MM.1S (cell line): ENCODE measurements at regions not wholly inside any gene's neighbourhood (a gene's known extent, or its start where the extent isn't known, plus 50 kb on each side); places are given as distances from the start of the nearest gene placed in this dataset.

Experiments
- DNase-seq: peaks from one replicate; pipeline ENCODE4 v3.0.0-alpha.2; 2015
- H2AFZ ChIP-seq: fragments of 300-600 bp; sonication (generic); 2 replicates; pipeline ENCODE4 v1.6.0; 2016; ENCODE audit warnings: antibody characterized with exemption, low read length
- H3F3A ChIP-seq: fragments of 300-600 bp; sonication (generic); 2 replicates; pipeline ENCODE4 v1.6.1; 2016; ENCODE audit warnings: mild to moderate bottlenecking, antibody characterized with exemption, low read length, moderate library complexity, mixed read lengths; ENCODE audit not compliant: insufficient read depth
- H3K27ac ChIP-seq: fragments of 300-600 bp; sonication (generic); 2 replicates; pipeline ENCODE4 v1.5.1; 2016; ENCODE audit warnings: mild to moderate bottlenecking, low read length
- H3K27me3 ChIP-seq: fragments of 300-600 bp; sonication (generic); replicated peaks from 2 replicates; pipeline ENCODE4 v1.6.0; 2016; ENCODE audit warnings: low read length; ENCODE audit not compliant: insufficient read depth
- H3K36me3 ChIP-seq: fragments of 300-600 bp; sonication (generic); replicated peaks from 2 replicates; pipeline ENCODE4 v1.6.1; 2016; ENCODE audit warnings: mild to moderate bottlenecking, low read length, mixed read lengths; ENCODE audit not compliant: insufficient read depth
- H3K4me1 ChIP-seq: fragments of 300-600 bp; sonication (generic); 2 replicates; pipeline ENCODE4 v1.6.1; 2016; ENCODE audit warnings: low read length, mixed read lengths
- H3K4me2 ChIP-seq: fragments of 300-600 bp; sonication (generic); 2 replicates; pipeline ENCODE4 v1.6.0; 2016; ENCODE audit warnings: low read depth, low read length
- H3K4me3 ChIP-seq: fragments of 300-600 bp; sonication (generic); 2 replicates; pipeline ENCODE4 v1.5.1; 2016; ENCODE audit warnings: low read length, mixed read lengths
- H3K79me2 ChIP-seq: fragments of 300-600 bp; sonication (generic); 2 replicates; pipeline ENCODE4 v1.6.1; 2016; ENCODE audit warnings: mixed run types, low read length, mixed read lengths
- H3K9ac ChIP-seq: fragments of 300-600 bp; sonication (generic); 2 replicates; pipeline ENCODE4 v1.6.1; 2016; ENCODE audit warnings: low read length, mixed read lengths
- H3K9me2 ChIP-seq: fragments of 300-600 bp; sonication (generic); replicated peaks from 2 replicates; pipeline ENCODE4 v1.6.1; 2016; ENCODE audit warnings: mild to moderate bottlenecking, low read length, mixed read lengths; ENCODE audit not compliant: insufficient read depth
- H3K9me3 ChIP-seq: fragments of 300-600 bp; sonication (generic); replicated peaks from 2 replicates; pipeline ENCODE4 v1.6.1; 2016; ENCODE audit warnings: mild to moderate bottlenecking, low read length, mixed read lengths; ENCODE audit not compliant: insufficient read depth
- H4K20me1 ChIP-seq: fragments of 300-600 bp; sonication (generic); 2 replicates; pipeline ENCODE4 v1.6.1; 2016; ENCODE audit warnings: mild to moderate bottlenecking, low read length, moderate library complexity, mixed read lengths; ENCODE audit not compliant: insufficient read depth
- EZH2 ChIP-seq: fragments of 300-600 bp; sonication (generic); optimal IDR thresholded peaks from 2 replicates; pipeline ENCODE3; 2017; ENCODE audit warnings: low read depth, mild to moderate bottlenecking, antibody characterized with exemption, low read length, mixed read lengths
- EZH2phosphoT487 ChIP-seq: fragments of 300-600 bp; sonication (generic); IDR thresholded peaks from 2 replicates; pipeline ENCODE4 v1.6.1; 2018; ENCODE audit warnings: antibody characterized with exemption, low read length
- TF ChIP-seq, protein P1 (sequence below): fragments of 300-600 bp; sonication (generic); IDR thresholded peaks from 2 replicates; pipeline ENCODE4 v1.5.1; 2016; ENCODE audit warnings: antibody characterized with exemption, low read length, mixed read lengths

DNA sequence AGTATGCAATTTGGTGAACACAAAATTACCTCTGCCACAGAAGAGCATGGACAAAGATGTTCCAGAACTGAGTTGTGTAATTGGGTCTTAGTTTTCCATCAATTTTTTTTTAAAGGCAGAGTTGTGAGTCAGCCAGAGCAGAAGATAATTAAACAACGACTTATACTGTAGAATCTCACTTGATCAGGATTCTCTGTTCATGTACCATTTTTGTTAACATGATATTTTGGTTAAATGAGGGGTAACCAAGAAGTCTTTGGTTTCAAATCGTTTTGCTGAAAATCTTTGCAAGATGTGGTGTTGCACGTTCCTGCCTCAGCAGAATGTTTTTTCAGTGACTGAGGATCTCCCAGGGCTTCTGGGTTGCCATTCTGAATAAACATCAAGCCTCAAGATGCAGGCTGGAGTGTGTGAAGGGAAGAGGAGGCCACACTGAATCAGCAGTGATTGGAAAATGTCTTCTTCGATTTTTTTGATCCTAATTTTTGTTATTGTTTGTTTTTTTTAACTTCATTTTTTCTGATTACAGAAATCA lies 232.6 kb upstream of the IRX3 start:
- DNase-seq = no peak
- H3K36me3 ChIP-seq = no peaks in the 10 kb centered on the region
- H3K9ac ChIP-seq = no peak overlapping the region
- H3F3A ChIP-seq = no peaks in the 10 kb centered on the region
- no peaks in the 10 kb centered on the region for H3K9me3 ChIP-seq
- H3K27me3 ChIP-seq = no peaks in the 10 kb centered on the region
- TF ChIP-seq EZH2 (no peak), EZH2phosphoT487 (no peak)
- TF ChIP-seq, protein P1, sequence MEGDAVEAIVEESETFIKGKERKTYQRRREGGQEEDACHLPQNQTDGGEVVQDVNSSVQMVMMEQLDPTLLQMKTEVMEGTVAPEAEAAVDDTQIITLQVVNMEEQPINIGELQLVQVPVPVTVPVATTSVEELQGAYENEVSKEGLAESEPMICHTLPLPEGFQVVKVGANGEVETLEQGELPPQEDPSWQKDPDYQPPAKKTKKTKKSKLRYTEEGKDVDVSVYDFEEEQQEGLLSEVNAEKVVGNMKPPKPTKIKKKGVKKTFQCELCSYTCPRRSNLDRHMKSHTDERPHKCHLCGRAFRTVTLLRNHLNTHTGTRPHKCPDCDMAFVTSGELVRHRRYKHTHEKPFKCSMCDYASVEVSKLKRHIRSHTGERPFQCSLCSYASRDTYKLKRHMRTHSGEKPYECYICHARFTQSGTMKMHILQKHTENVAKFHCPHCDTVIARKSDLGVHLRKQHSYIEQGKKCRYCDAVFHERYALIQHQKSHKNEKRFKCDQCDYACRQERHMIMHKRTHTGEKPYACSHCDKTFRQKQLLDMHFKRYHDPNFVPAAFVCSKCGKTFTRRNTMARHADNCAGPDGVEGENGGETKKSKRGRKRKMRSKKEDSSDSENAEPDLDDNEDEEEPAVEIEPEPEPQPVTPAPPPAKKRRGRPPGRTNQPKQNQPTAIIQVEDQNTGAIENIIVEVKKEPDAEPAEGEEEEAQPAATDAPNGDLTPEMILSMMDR = no peak
- H3K79me2 ChIP-seq = no peaks in the 10 kb centered on the region
- no peaks in the 10 kb centered on the region for H3K4me1 ChIP-seq
- H3K4me2 ChIP-seq = no peak overlapping the region
- no peaks in the 10 kb centered on the region for H4K20me1 ChIP-seq
- H2AFZ ChIP-seq = no peak overlapping the region
- no peak overlapping the region for H3K4me3 ChIP-seq
- H3K27ac ChIP-seq = no peak overlapping the region
- H3K9me2 ChIP-seq = no peaks in the 10 kb centered on the region

DNA sequence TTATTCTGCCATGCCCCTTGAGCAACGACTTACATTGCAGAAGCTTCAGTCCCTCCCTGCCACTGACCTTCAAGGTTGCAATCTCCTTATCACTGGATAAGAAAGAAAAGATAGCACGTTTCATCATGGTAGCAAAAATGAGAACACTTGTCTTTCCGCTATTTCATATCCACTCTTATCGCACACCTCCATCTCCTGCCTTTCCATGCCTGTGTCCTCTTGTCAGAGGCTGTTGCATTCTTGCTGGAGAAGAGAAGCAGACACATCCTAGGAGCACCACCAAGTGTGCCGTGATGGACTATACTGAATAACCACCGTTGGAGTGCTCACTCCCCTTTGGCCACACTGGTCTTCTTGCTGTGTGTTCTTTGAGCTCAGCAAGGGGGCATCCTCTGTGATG lies 230.6 kb upstream of the IRX3 start:
- H2AFZ ChIP-seq = no peak overlapping the region
- no peak overlapping the region for H3K9ac ChIP-seq
- TF ChIP-seq EZH2 = no peak
- no peaks in the 10 kb centered on the region for H3K9me3 ChIP-seq
- no peaks in the 10 kb centered on the region for H3K4me1 ChIP-seq
- no peaks in the 10 kb centered on the region for H3K27me3 ChIP-seq
- H4K20me1 ChIP-seq = no peaks in the 10 kb centered on the region
- H3K9me2 ChIP-seq = no peaks in the 10 kb centered on the region
- no peaks in the 10 kb centered on the region for H3F3A ChIP-seq
- H3K79me2 ChIP-seq = no peaks in the 10 kb centered on the region
- no peak overlapping the region for H3K27ac ChIP-seq
- no peak overlapping the region for H3K4me2 ChIP-seq
- no peak overlapping the region for H3K4me3 ChIP-seq
- H3K36me3 ChIP-seq = no peaks in the 10 kb centered on the region
- no peak for DNase-seq

DNA sequence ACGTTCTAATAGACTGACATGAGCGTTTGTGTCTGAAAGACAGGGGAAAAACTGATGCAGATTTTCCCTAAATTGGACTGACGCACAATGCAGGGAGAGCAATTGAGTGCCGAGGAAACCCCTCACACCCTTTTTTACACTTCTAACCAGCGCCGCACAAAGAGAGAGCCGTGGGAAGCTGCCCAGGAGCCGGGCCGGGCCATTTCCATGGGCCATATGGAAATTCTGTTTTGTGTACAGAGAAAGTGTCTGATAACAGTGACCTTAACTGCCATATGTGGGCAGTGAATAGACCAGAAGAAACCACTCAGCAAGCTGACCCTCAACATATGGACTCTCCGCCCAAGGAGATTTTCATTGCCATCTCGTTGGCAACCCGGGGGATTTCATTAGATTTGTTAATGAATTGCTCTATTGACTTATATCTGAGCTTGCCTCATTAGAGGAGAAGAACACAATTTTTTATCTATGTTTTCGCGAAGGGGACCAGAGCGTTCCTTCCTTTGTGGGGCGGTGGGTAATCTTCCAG lies 225.9 kb upstream of the IRX3 start:
- H3K4me2 ChIP-seq = no peak overlapping the region
- no peaks in the 10 kb centered on the region for H3K79me2 ChIP-seq
- H3K27ac ChIP-seq = no peak overlapping the region
- H3K9me2 ChIP-seq = no peaks in the 10 kb centered on the region
- no peaks in the 10 kb centered on the region for H3K9me3 ChIP-seq
- TF ChIP-seq EZH2 (no peak), EZH2phosphoT487 (no peak)
- TF ChIP-seq, protein P1 = no peak
- H3K27me3 ChIP-seq = no peaks in the 10 kb centered on the region
- H3K4me3 ChIP-seq = no peak overlapping the region
- H3K9ac ChIP-seq = no peak overlapping the region
- H3K36me3 ChIP-seq = no peaks in the 10 kb centered on the region
- no peak for DNase-seq
- no peaks in the 10 kb centered on the region for H3F3A ChIP-seq
- H2AFZ ChIP-seq = no peak overlapping the region
- H4K20me1 ChIP-seq = no peaks in the 10 kb centered on the region
- no peaks in the 10 kb centered on the region for H3K4me1 ChIP-seq

DNA sequence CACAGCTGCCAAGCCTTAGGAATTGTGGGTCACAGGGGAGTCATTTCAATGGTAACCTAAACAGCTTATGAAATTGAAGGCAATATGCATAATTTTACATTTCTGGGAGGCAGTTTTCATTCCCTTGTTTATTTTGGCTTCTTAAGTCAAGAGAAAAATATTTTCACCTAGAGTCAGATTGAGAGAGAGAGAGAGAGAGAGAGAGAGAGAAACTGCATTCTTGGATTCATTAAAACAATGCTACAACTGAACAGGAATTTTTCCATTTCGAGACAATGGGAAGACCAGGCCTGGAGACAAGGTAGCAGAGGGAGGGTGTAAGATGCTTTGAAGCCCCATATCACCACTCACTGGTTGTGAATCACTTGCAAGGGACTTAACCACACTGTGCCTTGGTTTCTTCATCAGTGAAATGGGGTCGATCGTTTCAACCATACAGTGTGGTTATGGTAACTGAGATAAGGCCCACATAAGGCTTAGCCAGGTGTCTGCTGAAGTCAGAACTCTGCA lies 224.7 kb upstream of the IRX3 start:
- TF ChIP-seq EZH2phosphoT487 (no peak), EZH2 (no peak)
- TF ChIP-seq, protein P1 = no peak
- H3K36me3 ChIP-seq = no peaks in the 10 kb centered on the region
- no peak overlapping the region for H3K9ac ChIP-seq
- H4K20me1 ChIP-seq = no peaks in the 10 kb centered on the region
- no peak overlapping the region for H2AFZ ChIP-seq
- no peak overlapping the region for H3K4me2 ChIP-seq
- H3F3A ChIP-seq = no peaks in the 10 kb centered on the region
- H3K27me3 ChIP-seq = no peaks in the 10 kb centered on the region
- no peak for DNase-seq
- H3K4me1 ChIP-seq = no peaks in the 10 kb centered on the region
- H3K4me3 ChIP-seq = no peak overlapping the region
- no peaks in the 10 kb centered on the region for H3K9me3 ChIP-seq
- H3K79me2 ChIP-seq = no peaks in the 10 kb centered on the region
- no peaks in the 10 kb centered on the region for H3K9me2 ChIP-seq
- H3K27ac ChIP-seq = no peak overlapping the region
